ENCODE measurements at regions not wholly inside any gene's neighbourhood (a gene's known extent, or its start where the extent isn't known, plus 50 kb on each side); places are given as distances from the start of the nearest gene placed in this dataset.

GRCh38 chr15:36428102-36428845, 151.2 kb upstream of the CDIN1 start (continued):
- TF ChIP-seq IRF9 (tag; IDR thresholded peaks at IDR 0.05): no peak
- TF ChIP-seq PPARD (CRISPR knock-in tag; IDR thresholded peaks at IDR 0.05): no peak
- TF ChIP-seq KAT2B (IDR thresholded peaks at IDR 0.05; ENCODE audit: low read depth, low read length): no peak
- TF ChIP-seq BACH1 (tag; IDR thresholded peaks at IDR 0.05): peak; percentile 99
- no peak for TF ChIP-seq GTF2A2 (tag; IDR thresholded peaks at IDR 0.05)
- TF ChIP-seq STAG1 (CRISPR knock-in tag; IDR thresholded peaks at IDR 0.05; ENCODE audit: borderline replicate concordance): no peak
- TF ChIP-seq CEBPG (CRISPR knock-in tag; IDR thresholded peaks at IDR 0.05): no peak
- no peak for TF ChIP-seq CEBPG (tag; conservative IDR thresholded peaks at IDR 0.05 in 1 of 2, IDR thresholded peaks at IDR 0.05 in 1 of 2)
- TF ChIP-seq, protein P1, sequence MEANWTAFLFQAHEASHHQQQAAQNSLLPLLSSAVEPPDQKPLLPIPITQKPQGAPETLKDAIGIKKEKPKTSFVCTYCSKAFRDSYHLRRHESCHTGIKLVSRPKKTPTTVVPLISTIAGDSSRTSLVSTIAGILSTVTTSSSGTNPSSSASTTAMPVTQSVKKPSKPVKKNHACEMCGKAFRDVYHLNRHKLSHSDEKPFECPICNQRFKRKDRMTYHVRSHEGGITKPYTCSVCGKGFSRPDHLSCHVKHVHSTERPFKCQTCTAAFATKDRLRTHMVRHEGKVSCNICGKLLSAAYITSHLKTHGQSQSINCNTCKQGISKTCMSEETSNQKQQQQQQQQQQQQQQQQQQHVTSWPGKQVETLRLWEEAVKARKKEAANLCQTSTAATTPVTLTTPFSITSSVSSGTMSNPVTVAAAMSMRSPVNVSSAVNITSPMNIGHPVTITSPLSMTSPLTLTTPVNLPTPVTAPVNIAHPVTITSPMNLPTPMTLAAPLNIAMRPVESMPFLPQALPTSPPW (CRISPR knock-in tag; IDR thresholded peaks at IDR 0.05): peak; percentile 53; the same call in 1 of the 2 replicates
- TF ChIP-seq, protein P2, sequence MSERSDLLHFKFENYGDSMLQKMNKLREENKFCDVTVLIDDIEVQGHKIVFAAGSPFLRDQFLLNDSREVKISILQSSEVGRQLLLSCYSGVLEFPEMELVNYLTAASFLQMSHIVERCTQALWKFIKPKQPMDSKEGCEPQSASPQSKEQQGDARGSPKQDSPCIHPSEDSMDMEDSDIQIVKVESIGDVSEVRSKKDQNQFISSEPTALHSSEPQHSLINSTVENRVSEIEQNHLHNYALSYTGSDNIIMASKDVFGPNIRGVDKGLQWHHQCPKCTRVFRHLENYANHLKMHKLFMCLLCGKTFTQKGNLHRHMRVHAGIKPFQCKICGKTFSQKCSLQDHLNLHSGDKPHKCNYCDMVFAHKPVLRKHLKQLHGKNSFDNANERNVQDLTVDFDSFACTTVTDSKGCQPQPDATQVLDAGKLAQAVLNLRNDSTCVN (CRISPR knock-in tag; IDR thresholded peaks at IDR 0.05): no peak
- no peak for TF ChIP-seq CHCHD3 (CRISPR knock-in tag; IDR thresholded peaks at IDR 0.05)
- TF ChIP-seq POLR2G (IDR thresholded peaks at IDR 0.05; ENCODE audit: low read depth, low read length): no peak
- TF ChIP-seq HBP1 (CRISPR knock-in tag; IDR thresholded peaks at IDR 0.05): no peak
- no peak for TF ChIP-seq SMC3 (conservative IDR thresholded peaks at IDR 0.05; ENCODE audit: insufficient read depth, low read depth, low read length)
- TF ChIP-seq SMAD3 (CRISPR knock-in tag; conservative IDR thresholded peaks at IDR 0.05): no peak
- no peak for TF ChIP-seq ZNF431 (CRISPR knock-in tag; IDR thresholded peaks at IDR 0.05)
- TF ChIP-seq, protein P3, sequence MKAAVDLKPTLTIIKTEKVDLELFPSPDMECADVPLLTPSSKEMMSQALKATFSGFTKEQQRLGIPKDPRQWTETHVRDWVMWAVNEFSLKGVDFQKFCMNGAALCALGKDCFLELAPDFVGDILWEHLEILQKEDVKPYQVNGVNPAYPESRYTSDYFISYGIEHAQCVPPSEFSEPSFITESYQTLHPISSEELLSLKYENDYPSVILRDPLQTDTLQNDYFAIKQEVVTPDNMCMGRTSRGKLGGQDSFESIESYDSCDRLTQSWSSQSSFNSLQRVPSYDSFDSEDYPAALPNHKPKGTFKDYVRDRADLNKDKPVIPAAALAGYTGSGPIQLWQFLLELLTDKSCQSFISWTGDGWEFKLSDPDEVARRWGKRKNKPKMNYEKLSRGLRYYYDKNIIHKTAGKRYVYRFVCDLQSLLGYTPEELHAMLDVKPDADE (conservative IDR thresholded peaks at IDR 0.05; ENCODE audit: control insufficient read depth, low read depth, low read length): no peak
- no peak for TF ChIP-seq CBFB (CRISPR knock-in tag; IDR thresholded peaks at IDR 0.05)
- no peak for TF ChIP-seq ARID3B (CRISPR knock-in tag; IDR thresholded peaks at IDR 0.05; ENCODE audit: borderline replicate concordance)
- TF ChIP-seq ASH1L (IDR thresholded peaks at IDR 0.05; ENCODE audit: borderline replicate concordance, low read depth, partially characterized antibody): no peak
